GM12874 (cell line): ENCODE measurements at regions not wholly inside any gene's neighbourhood (a gene's known extent, or its start where the extent isn't known, plus 50 kb on each side); places are given as distances from the start of the nearest gene placed in this dataset.

Experiments
- TF ChIP-seq, protein P1 (sequence below): IDR thresholded peaks from 2 replicates; pipeline ENCODE4 v1.5.1; 2011; ENCODE audit warnings: low read depth, mild to moderate bottlenecking, control low read depth, low read length, moderate library complexity; ENCODE audit not compliant: insufficient read depth

DNA sequence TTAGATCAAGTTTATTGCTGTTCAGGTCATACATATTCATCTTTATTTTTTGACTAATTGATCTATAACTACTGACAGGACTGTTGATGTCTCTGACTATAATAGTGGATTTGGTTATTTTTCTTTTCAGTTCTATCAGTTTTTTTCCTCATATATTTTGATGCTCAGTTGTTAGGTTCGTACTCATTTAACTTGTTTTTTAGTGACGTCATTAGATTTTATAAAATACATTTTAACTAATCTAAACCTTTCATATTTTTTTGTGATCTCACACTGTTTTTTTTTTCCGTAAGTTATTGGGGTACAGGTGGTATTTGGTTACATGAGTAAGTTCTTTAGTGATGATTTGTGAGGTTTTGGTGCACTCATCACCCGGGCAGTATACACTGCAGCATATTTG lies 841.2 kb upstream of the FBXO33 start:
- TF ChIP-seq, protein P1, sequence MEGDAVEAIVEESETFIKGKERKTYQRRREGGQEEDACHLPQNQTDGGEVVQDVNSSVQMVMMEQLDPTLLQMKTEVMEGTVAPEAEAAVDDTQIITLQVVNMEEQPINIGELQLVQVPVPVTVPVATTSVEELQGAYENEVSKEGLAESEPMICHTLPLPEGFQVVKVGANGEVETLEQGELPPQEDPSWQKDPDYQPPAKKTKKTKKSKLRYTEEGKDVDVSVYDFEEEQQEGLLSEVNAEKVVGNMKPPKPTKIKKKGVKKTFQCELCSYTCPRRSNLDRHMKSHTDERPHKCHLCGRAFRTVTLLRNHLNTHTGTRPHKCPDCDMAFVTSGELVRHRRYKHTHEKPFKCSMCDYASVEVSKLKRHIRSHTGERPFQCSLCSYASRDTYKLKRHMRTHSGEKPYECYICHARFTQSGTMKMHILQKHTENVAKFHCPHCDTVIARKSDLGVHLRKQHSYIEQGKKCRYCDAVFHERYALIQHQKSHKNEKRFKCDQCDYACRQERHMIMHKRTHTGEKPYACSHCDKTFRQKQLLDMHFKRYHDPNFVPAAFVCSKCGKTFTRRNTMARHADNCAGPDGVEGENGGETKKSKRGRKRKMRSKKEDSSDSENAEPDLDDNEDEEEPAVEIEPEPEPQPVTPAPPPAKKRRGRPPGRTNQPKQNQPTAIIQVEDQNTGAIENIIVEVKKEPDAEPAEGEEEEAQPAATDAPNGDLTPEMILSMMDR = no peak

DNA sequence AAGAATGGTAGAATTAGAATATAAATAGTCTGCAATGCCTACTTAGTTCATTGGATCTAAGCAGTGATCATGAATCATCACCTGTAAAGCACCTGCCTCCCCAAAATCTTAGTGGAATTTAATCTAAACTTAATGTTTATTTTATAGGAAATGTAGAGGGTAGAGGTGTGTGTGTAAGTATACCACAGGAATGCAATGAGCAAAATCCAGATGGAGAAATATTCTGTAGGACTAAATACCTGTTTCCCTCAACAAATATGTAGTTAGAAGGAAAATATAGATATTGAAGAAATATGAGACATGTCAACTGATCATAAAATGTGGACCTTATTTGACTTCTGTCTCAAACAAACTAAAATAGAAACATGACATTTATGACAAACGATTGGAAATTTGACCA lies 839.2 kb upstream of the FBXO33 start:
- TF ChIP-seq, protein P1 = no peak

DNA sequence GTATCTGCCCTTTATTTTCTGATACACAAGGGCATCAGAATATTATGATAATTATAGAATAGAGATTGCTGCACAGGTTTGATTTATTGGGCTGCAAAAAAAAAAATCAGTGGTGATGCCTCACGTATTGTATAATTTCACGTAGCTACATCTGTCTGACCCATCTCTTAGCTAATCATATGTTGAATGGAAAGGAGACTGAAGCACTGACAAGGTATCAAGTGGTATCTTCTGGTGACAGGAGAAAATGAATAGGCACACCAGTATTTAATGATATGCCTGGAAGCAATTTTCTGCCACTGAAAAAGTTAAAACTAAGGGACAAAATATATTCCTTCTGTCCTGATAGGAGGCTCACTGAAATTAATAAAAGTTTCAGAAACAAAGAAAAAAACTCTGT lies 837.2 kb upstream of the FBXO33 start:
- TF ChIP-seq, protein P1 = no peak

DNA sequence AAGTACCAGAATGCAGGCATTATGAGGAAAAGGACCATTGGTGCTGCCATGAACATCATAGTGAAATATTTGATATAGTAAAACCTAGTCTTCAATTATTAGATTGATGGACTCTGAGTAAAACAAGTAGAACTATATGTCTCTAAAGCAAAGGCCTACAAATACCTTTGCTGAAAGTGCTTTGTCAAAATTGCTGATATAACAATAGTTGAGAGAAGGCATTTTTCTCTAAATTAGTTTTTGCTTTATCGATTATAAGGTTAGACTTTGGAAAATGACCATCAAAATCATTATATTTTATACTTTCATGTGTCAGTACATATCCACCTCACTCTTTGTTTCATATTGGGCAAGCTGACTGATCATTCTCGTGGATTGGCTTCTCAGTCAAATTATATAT lies 836.0 kb upstream of the FBXO33 start:
- TF ChIP-seq, protein P1 = no peak

DNA sequence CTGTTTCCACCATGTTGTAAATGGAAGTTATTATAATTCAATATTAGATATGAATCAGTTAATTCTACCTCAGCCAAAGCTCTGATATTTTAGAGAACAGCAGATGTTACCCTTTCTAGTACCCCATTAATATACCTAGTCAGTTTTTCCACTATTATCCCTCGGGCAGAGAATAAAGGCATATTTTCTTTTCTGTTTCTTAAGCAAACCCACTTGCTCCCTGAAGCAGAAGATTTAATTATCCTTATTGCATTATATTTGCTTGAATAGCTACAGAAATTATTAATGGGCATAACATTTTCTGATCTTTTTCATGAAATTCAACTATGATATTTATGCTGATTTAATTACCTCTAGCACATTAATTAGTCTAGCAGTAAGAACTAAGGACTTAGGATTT lies 832.9 kb upstream of the FBXO33 start:
- TF ChIP-seq, protein P1 = no peak

DNA sequence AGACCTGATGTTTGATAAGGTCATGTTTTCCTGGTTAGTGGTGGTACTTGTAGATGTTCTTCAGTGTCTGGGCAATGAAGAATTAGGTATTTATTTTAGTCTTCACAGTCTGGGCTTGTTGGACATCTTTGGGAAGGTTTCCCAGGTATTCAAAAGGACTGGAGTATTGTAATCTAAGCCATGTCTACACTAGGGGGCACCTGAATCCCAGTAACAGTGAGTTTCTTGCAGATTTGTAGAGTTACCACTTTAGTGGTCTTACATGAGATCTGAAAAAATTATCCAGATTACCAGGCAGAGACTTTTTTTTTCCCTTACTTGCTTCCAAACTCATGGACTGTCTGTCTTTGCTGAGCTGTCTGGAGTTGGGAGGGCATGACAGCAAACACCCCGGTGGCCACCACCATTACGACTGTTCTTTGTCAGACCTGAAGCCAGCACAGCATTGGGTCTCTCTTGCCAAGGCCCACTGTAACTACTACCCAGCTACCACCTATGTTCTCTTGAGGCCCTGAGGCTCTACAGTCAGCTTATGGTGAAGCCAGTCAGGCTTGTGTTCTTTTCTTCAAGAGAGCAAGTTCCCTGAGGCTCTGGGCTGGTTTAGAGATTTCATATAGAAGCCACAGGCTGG lies 820.7 kb upstream of the FBXO33 start:
- TF ChIP-seq, protein P1 = no peak

DNA sequence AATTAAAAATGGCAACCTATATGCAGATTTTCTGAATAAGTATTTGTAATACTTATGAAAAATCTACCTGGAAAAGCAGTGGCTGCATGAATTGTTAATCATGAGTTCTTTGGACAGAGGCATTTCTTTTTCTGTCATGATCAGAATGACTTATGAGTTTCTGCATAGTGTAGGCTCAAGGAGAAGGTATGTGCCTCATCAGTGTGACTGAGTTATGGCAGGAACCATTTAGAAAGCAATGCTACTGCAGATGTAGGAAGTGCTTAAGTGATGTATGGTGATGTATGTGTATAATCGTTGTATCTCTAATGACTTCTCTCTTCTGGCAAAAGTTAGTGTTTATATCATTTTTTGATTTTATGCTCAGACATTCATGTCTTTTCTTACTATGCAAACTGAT lies 816.4 kb upstream of the FBXO33 start:
- TF ChIP-seq, protein P1 = no peak
